ENCODE measurements at regions not wholly inside any gene's neighbourhood (a gene's known extent, or its start where the extent isn't known, plus 50 kb on each side); places are given as distances from the start of the nearest gene placed in this dataset.

GRCh38 chr1:116239916-116240315, 128.7 kb downstream of the MAB21L3 start:
- Histone ChIP-seq H3K36me3 (ENCODE audit: control insufficient read depth in 2 of 2, extremely low read depth in 1 of 2, insufficient read depth in 2 of 2, low read length in 2 of 2) (no peaks in the 10 kb centered on the region), H4K20me1 (ENCODE audit: control insufficient read depth, extremely low read depth, insufficient read depth, low read length) (no peaks in the 10 kb centered on the region), H3K4me3 (ENCODE audit: control insufficient read depth in 2 of 3, extremely low read depth in 1 of 3, insufficient read depth in 2 of 3, low read depth in 1 of 3, low read length in 3 of 3) (no peak overlapping the region), H3K27me3 (ENCODE audit: control insufficient read depth, extremely low read depth, insufficient read depth, low read length) (no peaks in the 10 kb centered on the region), H3K27ac (ENCODE audit: control insufficient read depth, insufficient read depth, low read length) (no peak overlapping the region), H3K4me1 (ENCODE audit: control insufficient read depth, extremely low read depth, insufficient read depth, low read length) (no peaks in the 10 kb centered on the region), H3K79me2 (ENCODE audit: control insufficient read depth, insufficient read depth, low read length) (no peaks in the 10 kb centered on the region), H2AFZ (ENCODE audit: control insufficient read depth, low read length) (no peak overlapping the region), H3K4me2 (ENCODE audit: control insufficient read depth, extremely low read depth, insufficient read depth, low read depth, low read length) (no peak overlapping the region), H3K9ac (ENCODE audit: control insufficient read depth, extremely low read depth, insufficient read depth, low read length) (no peak overlapping the region), H3K9me3 (ENCODE audit: control insufficient read depth, low read depth, low read length) (no peaks in the 10 kb centered on the region), H3K9me1 (ENCODE audit: control insufficient read depth, extremely low read depth, insufficient read depth, low read length) (no peaks in the 10 kb centered on the region)
- peak; percentile 13 for FAIRE-seq
- dilution Hi-C loops (cut with MboI; ENCODE audit: extremely low pct_ligation_motif_present, low sequenced_read_pairs): no loop called here
- no peak for DNase-seq (ENCODE audit: low read depth, low spot score)
- no peak for TF ChIP-seq EZH2 (IDR thresholded peaks at IDR 0.05; ENCODE audit: low read length)

GRCh38 chr1:116242741-116243140, 130.3 kb upstream of the ATP1A1 start:
- H3K27ac ChIP-seq (ENCODE audit: control insufficient read depth, insufficient read depth, low read length): no peak overlapping the region
- H3K4me2 ChIP-seq (ENCODE audit: control insufficient read depth, extremely low read depth, insufficient read depth, low read depth, low read length): no peak overlapping the region
- H3K27me3 ChIP-seq (ENCODE audit: control insufficient read depth, extremely low read depth, insufficient read depth, low read length): no peaks in the 10 kb centered on the region
- H4K20me1 ChIP-seq (ENCODE audit: control insufficient read depth, extremely low read depth, insufficient read depth, low read length): no peaks in the 10 kb centered on the region
- H3K79me2 ChIP-seq (ENCODE audit: control insufficient read depth, insufficient read depth, low read length): no peaks in the 10 kb centered on the region
- no peak overlapping the region for H3K4me3 ChIP-seq (ENCODE audit: control insufficient read depth in 2 of 3, extremely low read depth in 1 of 3, insufficient read depth in 2 of 3, low read depth in 1 of 3, low read length in 3 of 3)
- no peak for DNase-seq (ENCODE audit: low read depth, low spot score)
- H3K9me1 ChIP-seq (ENCODE audit: control insufficient read depth, extremely low read depth, insufficient read depth, low read length): no peaks in the 10 kb centered on the region
- no peaks in the 10 kb centered on the region for H3K9me3 ChIP-seq (ENCODE audit: control insufficient read depth, low read depth, low read length)
- dilution Hi-C loops (cut with MboI; ENCODE audit: extremely low pct_ligation_motif_present, low sequenced_read_pairs): no loop called here
- no peak overlapping the region for H3K9ac ChIP-seq (ENCODE audit: control insufficient read depth, extremely low read depth, insufficient read depth, low read length)
- no peak overlapping the region for H2AFZ ChIP-seq (ENCODE audit: control insufficient read depth, low read length)
- no peak for TF ChIP-seq EZH2 (IDR thresholded peaks at IDR 0.05; ENCODE audit: low read length)
- TF ChIP-seq, protein P1, sequence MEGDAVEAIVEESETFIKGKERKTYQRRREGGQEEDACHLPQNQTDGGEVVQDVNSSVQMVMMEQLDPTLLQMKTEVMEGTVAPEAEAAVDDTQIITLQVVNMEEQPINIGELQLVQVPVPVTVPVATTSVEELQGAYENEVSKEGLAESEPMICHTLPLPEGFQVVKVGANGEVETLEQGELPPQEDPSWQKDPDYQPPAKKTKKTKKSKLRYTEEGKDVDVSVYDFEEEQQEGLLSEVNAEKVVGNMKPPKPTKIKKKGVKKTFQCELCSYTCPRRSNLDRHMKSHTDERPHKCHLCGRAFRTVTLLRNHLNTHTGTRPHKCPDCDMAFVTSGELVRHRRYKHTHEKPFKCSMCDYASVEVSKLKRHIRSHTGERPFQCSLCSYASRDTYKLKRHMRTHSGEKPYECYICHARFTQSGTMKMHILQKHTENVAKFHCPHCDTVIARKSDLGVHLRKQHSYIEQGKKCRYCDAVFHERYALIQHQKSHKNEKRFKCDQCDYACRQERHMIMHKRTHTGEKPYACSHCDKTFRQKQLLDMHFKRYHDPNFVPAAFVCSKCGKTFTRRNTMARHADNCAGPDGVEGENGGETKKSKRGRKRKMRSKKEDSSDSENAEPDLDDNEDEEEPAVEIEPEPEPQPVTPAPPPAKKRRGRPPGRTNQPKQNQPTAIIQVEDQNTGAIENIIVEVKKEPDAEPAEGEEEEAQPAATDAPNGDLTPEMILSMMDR (optimal IDR thresholded peaks at IDR 0.05 in 1 of 3, IDR thresholded peaks at IDR 0.05 in 1 of 3, conservative IDR thresholded peaks at IDR 0.05 in 1 of 3; ENCODE audit: extremely low read depth in 1 of 3, insufficient read depth in 2 of 3, low read length in 3 of 3): no peak
- no peaks in the 10 kb centered on the region for H3K36me3 ChIP-seq (ENCODE audit: control insufficient read depth in 2 of 2, extremely low read depth in 1 of 2, insufficient read depth in 2 of 2, low read length in 2 of 2)
- FAIRE-seq: no peak
- H3K4me1 ChIP-seq (ENCODE audit: control insufficient read depth, extremely low read depth, insufficient read depth, low read length): no peaks in the 10 kb centered on the region

- DNase-seq (ENCODE audit: low read depth, low spot score) (no peak), FAIRE-seq (no peak)
- H3K4me2 ChIP-seq (ENCODE audit: control insufficient read depth, extremely low read depth, insufficient read depth, low read depth, low read length): no peak overlapping the region
Observed at GRCh38 chr1:116243333-116244054, 129.6 kb upstream of the ATP1A1 start.

More at GRCh38 chr1:116243333-116244054, 129.6 kb upstream of the ATP1A1 start:
- no peaks in the 10 kb centered on the region for H3K9me3 ChIP-seq (ENCODE audit: control insufficient read depth, low read depth, low read length)
- no peaks in the 10 kb centered on the region for H3K27me3 ChIP-seq (ENCODE audit: control insufficient read depth, extremely low read depth, insufficient read depth, low read length)
- H3K9ac ChIP-seq (ENCODE audit: control insufficient read depth, extremely low read depth, insufficient read depth, low read length): no peak overlapping the region
- no peaks in the 10 kb centered on the region for H3K9me1 ChIP-seq (ENCODE audit: control insufficient read depth, extremely low read depth, insufficient read depth, low read length)
- no peaks in the 10 kb centered on the region for H3K36me3 ChIP-seq (ENCODE audit: control insufficient read depth in 2 of 2, extremely low read depth in 1 of 2, insufficient read depth in 2 of 2, low read length in 2 of 2)
- H4K20me1 ChIP-seq (ENCODE audit: control insufficient read depth, extremely low read depth, insufficient read depth, low read length): no peaks in the 10 kb centered on the region
- no peak overlapping the region for H3K27ac ChIP-seq (ENCODE audit: control insufficient read depth, insufficient read depth, low read length)
- dilution Hi-C loops (cut with MboI; ENCODE audit: extremely low pct_ligation_motif_present, low sequenced_read_pairs): no loop called here
- TF ChIP-seq, protein P1 (optimal IDR thresholded peaks at IDR 0.05 in 1 of 3, IDR thresholded peaks at IDR 0.05 in 1 of 3, conservative IDR thresholded peaks at IDR 0.05 in 1 of 3; ENCODE audit: extremely low read depth in 1 of 3, insufficient read depth in 2 of 3, low read length in 3 of 3): no peak
- no peak for TF ChIP-seq EZH2 (IDR thresholded peaks at IDR 0.05; ENCODE audit: low read length)
- H3K4me1 ChIP-seq (ENCODE audit: control insufficient read depth, extremely low read depth, insufficient read depth, low read length): no peaks in the 10 kb centered on the region
- H3K4me3 ChIP-seq (ENCODE audit: control insufficient read depth in 2 of 3, extremely low read depth in 1 of 3, insufficient read depth in 2 of 3, low read depth in 1 of 3, low read length in 3 of 3): no peak overlapping the region
- no peaks in the 10 kb centered on the region for H3K79me2 ChIP-seq (ENCODE audit: control insufficient read depth, insufficient read depth, low read length)
- no peak overlapping the region for H2AFZ ChIP-seq (ENCODE audit: control insufficient read depth, low read length)
